PC-9 (cell line): ENCODE measurements at regions not wholly inside any gene's neighbourhood (a gene's known extent, or its start where the extent isn't known, plus 50 kb on each side); places are given as distances from the start of the nearest gene placed in this dataset.
A peak's percentile ranks its signal among the peaks of the same experiment; 100 is the strongest.

Experiments used
- EZH2 ChIP-seq: fragments of 200-600 bp; sonication (generic); IDR thresholded peaks from 2 replicates; pipeline ENCODE4 v1.8.0; 2017; ENCODE audit warnings: antibody characterized with exemption, low read depth
- TF ChIP-seq, protein P1 (sequence below): fragments of 200-600 bp; sonication (generic); conservative IDR thresholded peaks from 2 replicates; pipeline ENCODE4 v1.6.1; 2017; ENCODE audit warnings: mixed run types, antibody characterized with exemption, mild to moderate bottlenecking, moderate library complexity

DNA sequence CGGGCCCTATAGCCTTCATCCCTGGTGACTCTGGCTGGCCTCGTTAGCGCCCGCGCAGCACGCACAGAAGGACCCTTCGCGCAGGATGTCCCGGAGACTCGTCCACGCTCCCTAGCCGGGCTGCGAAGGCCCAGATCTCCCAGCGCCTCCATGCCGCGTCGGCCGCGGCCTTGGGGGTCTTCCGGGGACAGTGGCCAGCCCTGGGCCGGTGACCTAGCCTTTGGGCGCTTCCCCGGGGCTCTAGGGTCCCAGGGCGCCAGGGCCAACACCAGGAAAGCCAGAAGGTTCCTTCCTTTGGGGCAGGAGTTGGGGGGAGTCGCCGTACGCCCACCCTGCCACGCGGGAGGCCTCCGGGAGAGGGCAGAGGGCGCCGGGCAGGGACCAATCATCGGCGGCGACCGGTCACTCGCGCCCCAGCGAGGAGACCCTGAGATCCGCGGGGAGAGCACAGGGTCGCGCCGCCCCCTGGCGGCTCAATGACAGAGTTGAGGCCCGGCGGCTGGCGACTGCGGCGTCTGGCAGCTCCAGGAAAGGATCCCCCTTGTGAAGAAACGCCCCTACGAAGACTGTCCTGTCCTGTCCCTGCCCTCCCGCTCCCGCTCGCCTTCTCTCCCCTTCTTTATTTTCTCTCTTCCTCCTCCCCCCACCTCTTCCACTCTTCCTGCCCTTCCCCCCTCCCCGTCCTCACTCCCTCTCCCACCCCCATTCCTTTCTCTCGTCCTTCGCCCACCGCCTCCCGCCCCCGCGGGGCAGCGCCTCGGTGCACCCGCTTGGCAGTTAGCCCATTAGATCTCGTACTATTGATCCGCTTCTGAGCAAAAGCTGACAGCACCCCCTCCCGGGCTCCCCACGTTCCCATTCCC is 62.3 kb upstream of the LBX1 start:
- TF ChIP-seq, protein P1, sequence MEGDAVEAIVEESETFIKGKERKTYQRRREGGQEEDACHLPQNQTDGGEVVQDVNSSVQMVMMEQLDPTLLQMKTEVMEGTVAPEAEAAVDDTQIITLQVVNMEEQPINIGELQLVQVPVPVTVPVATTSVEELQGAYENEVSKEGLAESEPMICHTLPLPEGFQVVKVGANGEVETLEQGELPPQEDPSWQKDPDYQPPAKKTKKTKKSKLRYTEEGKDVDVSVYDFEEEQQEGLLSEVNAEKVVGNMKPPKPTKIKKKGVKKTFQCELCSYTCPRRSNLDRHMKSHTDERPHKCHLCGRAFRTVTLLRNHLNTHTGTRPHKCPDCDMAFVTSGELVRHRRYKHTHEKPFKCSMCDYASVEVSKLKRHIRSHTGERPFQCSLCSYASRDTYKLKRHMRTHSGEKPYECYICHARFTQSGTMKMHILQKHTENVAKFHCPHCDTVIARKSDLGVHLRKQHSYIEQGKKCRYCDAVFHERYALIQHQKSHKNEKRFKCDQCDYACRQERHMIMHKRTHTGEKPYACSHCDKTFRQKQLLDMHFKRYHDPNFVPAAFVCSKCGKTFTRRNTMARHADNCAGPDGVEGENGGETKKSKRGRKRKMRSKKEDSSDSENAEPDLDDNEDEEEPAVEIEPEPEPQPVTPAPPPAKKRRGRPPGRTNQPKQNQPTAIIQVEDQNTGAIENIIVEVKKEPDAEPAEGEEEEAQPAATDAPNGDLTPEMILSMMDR, result peak; percentile 44; the same call in 1 of the 2 replicates
- TF ChIP-seq EZH2, result no peak
